Right lobe of liver (tissue), 4 donors: ENCODE measurements at regions not wholly inside any gene's neighbourhood (a gene's known extent, or its start where the extent isn't known, plus 50 kb on each side); places are given as distances from the start of the nearest gene placed in this dataset.

ENCODE experiments used
- CTCF ChIP-seq, 4 donors: fragments of 200-600 bp in 3 of 4; fragments of 450-650 bp in 1 of 4; IDR thresholded peaks; one replicate each; pipeline versions ENCODE4 v1.5.1 to v1.8.0; 2016 to 2022; ENCODE audit warnings: antibody characterized with exemption in 4 of 4, mild to moderate bottlenecking in 2 of 4
- POLR2A ChIP-seq: fragments of 450-650 bp; IDR thresholded peaks from one replicate; pipeline ENCODE4 v1.6.1; 2017; ENCODE audit warnings: antibody characterized with exemption, mild to moderate bottlenecking
- donor health status: DM: no; HTN: no; CAD: no.
- donor health status: DM: no; HTN: no; CAD: no.
- donor health status: DM: no; HTN: yes; CAD: no.

GRCh38 chr15:66961407-66961884, 104.0 kb upstream of the SMAD3 start:
- TF ChIP-seq CTCF (IDR thresholded peaks at IDR 0.05) (no peak), POLR2A (no peak)
